Cerebellar cortex (tissue), 1 donor: ENCODE measurements at regions not wholly inside any gene's neighbourhood (a gene's known extent, or its start where the extent isn't known, plus 50 kb on each side); places are given as distances from the start of the nearest gene placed in this dataset.

Experiments
- DNase-seq: peaks from one replicate; pipeline ENCODE4 v3.0.0-alpha.2; 2015; ENCODE audit warnings: low spot score

DNA sequence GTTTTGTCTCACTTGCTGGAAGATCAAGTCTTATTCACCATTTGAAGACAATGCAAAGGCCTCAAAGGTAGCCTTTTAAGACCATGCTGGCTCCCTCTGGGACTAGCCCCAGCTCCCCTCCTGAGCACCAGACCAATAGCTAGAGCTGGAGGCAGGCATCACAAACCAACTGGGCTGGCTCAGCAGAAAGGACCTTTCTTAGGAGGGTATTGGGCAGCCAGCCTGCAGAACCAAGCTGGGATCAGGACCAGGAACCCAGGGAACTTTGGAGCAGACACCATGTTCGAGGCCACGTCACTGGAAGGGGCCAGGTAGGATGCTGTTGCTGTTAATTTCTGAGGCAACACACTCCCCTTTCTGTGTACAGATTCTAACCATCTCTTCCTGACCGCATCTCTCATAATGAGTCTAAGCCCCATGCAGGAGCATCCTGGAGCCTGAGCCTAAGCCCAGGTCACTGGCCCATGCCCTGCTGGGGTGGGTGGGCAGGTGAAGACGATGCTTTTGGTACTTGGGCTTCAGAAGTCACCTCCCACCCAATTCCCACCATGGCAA lies 81.4 kb upstream of the KLF13 start:
- no peak for DNase-seq

DNA sequence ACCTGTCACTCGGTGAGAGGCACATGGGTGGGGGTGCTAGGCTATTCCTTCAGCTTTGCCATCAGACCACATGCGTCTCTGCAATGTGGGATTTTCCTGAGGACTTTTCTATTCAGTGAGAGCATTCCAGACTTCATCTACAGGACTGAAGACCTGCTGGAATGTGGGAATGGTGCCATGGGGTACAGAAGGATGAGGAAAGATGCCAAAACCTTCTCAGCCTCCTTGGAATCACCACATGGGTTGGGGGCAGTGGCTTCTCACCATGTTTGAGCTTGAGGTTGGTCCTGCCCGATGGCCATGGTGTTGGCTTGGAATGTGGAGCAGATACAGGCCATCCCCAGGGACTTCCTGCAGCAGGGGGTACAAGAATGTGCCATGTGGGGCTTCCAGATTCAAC lies 80.9 kb upstream of the KLF13 start:
- no peak for DNase-seq

DNA sequence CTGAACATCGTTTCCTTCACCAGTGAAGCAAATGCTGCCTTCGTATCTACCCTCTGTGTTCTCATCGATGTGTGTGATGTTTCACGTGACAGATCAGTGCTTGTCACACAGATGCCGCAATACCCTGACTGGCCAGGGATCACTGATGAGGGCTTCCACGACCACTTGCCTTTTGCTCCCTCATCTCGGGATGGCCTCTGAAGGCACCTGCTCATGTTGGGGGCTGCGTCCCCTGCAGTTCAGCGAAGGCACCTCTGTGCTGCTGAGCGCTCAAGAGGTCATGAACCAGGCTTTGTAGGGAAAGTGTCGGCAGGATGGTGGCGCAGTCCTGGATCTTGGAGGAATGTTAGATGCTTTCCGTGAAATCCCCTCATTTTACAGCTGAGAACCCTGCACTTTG lies 79.2 kb upstream of the KLF13 start:
- DNase-seq: no peak

DNA sequence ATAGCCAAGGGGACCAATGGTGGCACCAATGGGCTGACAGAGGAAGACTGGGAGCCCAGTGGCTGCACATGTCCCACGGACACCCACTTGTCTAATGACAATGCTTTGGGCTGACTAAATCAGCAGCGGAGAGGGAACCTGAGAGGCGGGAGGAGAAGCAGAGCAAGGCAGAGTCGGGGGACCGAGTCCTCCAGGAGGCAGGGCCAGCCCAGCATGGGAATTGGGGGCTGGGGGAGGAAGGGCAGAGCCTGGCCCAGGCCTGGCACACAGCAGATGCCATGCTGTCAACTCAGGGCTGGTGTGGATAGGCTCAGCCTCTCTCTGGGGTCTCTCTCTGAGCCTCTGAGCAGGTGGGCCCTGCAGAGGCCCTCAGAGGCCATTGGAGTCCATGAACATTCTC lies 78.4 kb upstream of the KLF13 start:
- no peak for DNase-seq

GRCh38 chr15:31248951-31249350 lies 77.7 kb upstream of the KLF13 start:
- DNase-seq: no peak

DNA sequence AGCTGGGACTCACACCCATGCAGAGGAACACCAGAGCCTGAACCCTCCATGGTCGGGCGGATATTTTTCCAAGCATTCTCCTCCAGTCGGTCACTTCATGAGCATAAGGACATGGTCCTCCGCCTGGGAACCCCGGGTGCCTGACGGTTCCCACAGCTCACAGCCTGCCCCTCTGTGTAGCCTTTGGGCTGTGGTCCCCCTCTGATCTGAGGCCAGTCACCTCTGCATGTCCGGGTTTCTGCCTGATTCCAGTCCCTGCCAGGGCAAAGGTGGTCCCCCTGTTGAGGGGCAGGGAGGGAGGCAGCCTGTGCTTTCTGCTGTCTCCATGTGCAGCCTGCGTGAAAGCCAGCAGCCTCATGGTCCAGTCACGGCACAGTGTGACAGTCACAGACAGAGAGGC lies 76.6 kb upstream of the KLF13 start:
- DNase-seq: no peak

GRCh38 chr15:31251165-31251564 lies 75.5 kb upstream of the KLF13 start:
- no peak for DNase-seq

- no peak for DNase-seq
Measured at GRCh38 chr15:31252171-31252785, 74.4 kb upstream of the KLF13 start.

- no peak for DNase-seq
Measured at GRCh38 chr15:31254431-31255175, 72.0 kb upstream of the KLF13 start.

DNA sequence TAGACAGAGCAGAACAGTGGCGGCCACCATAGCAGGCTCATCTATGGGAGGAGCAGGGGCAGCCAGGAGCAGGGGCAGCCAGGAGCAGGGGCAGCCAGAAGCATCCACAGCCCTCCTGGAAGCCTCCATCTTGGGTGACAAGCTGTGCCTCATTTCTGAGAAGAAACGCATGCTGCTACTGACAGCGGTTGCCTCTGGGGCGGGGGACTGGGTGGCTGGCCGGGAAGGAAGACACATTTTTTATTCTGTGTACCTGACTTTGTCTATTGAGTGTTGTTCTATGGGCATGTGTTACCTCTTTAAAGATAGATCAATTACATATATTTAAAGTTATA lies 71.5 kb upstream of the KLF13 start:
- DNase-seq: no peak

DNA sequence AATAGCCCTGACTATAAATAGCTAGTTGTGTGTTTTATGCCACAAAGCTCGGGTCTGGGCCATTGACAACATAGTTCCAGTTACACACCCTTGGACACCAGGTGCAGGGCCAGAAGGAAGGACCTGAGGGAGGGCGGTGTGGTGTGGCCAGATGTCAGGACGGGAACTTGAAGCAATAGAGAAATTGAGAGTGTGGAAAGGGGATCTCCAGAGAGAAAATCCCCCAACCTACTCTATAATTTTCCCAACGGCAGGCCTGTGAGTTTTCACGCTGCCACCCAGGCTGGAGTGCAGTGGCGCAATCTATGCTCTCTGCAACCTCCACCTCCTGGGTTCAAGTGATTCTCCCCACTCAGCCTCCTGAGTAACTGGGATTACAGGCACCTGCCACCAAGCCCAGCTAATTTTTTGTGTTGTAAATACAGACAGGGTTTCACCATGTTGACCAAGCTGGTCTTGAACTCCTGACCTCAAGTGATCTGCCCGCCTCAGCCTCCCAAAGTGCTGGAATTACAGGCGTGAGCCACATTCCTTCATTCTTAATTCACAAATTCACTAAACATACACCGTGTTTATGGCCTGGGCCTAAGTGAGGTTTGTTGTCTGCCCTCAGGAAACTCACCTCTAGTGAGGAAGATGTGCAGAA lies 70.8 kb upstream of the KLF13 start:
- no peak for DNase-seq

GRCh38 chr15:31256378-31257265 lies 70.0 kb upstream of the KLF13 start:
- DNase-seq: no peak

DNA sequence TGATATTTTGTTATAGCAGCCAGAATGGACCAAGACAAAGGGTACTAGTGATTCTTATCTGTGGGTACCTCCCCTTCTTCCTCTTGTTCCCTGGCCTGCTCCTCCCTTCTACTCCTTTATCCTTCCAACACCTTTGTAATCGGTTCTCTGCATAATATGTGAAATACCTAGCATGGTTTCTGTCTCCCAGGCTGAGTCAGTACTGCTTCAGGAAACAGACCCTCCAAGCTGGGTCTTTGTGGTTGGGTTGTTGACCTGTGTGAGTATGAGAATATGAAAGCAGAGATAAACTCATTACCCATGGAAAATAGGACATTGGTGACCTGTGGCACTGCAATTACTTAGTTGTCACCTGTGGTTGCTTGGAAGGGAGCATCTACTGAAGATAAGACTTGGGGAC lies 69.3 kb upstream of the KLF13 start:
- no peak for DNase-seq

DNA sequence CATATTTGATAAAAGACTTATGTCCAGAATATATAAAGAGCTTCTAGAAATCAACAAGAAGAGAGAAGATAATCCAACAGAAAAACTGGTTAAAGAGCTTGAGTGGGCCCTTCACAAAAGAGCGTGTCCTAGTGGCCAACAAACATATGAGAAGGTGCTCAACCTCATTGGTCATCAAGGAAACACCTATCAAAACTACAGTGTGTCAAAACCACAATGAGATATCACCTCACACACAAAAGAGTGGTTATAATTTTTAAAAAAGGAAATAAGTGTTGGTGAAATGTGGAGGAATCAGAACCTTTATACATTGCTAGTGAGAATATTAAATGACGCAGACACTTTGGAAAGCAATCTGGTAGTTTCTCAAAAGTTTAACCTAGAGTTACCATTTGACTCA lies 68.4 kb upstream of the KLF13 start:
- DNase-seq: no peak

DNA sequence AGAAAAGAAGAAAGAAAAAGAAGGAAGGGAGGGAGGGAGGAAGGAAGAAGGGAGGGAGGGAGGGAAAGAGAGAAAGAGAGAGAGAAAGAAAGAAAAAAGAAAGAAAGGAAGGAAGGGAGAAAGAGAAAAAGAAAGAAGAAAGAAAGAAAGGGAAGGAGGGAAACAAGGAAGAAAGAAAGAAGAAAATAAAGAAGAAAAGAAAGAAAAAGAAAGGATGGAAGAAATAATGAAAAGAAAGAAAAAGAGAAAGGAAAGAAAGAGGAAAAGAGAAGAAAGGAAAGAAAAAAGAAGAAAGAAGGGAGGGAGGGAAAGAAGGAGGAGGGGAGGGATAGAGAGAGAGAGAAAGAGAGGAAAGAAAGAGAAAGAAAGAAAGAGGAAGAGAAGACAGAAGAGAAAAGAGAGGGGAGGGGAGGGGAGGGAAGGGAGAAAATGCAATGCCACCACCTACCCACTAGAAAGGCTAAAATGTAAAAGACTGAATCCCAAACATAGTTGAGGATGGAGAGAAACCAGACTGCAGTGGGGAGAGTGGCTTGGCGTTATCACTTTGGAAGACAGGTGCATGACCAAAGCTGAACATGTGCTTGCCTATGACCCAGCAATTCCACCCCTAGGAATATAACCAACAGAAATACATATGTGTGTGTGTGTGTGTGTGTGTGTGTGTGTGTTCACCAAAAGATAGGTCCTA lies 66.9 kb upstream of the KLF13 start:
- no peak for DNase-seq

- no peak for DNase-seq
Measured at GRCh38 chr15:31260646-31261265, 65.9 kb upstream of the KLF13 start.

GRCh38 chr15:31261266-31262142 lies 65.1 kb upstream of the KLF13 start:
- no peak for DNase-seq

DNA sequence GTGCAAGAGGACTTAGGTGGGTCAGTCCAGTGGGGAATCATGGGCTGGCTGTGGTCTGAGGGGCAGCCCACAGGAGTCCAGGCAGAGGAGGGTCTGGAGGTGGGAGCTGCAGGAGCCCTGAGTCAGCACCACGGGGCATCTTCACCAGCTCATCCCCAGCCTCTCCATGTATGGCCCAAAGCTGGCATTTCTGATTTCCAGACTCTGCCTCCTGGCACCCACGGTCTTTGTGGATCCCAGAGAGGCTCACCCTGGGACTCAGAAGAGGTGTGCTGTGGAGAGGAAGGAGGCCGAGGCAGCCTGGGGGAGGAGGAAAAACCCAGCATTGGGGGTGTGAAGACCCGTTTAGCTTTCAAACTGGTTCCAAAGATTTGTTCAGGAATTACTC lies 64.5 kb upstream of the KLF13 start:
- no peak for DNase-seq

- DNase-seq: no peak
Measured at GRCh38 chr15:31262901-31263671, 63.5 kb upstream of the KLF13 start.
